NT2/D1 (cell line): ENCODE measurements at regions not wholly inside any gene's neighbourhood (a gene's known extent, or its start where the extent isn't known, plus 50 kb on each side); places are given as distances from the start of the nearest gene placed in this dataset.
"Not testable (repeated sequence)": the region's sequence is repeated elsewhere in the genome, so short reads cannot be mapped to it uniquely, and the experiment has no call there.

Source experiments
- YY1 ChIP-seq: IDR thresholded peaks from 2 replicates; pipeline ENCODE4 v1.6.1; 2011; ENCODE audit not compliant: insufficient read length, insufficient read depth
- ZNF274 ChIP-seq: IDR thresholded peaks from 2 replicates; pipeline ENCODE4 v1.6.1; 2011; ENCODE audit warnings: mild to moderate bottlenecking, low read depth, low read length

GRCh38 chr16:29120680-29121079 lies 135.8 kb downstream of the LAT start:
- TF ChIP-seq YY1, ZNF274: not testable (repeated sequence)
